ENCODE measurements at regions not wholly inside any gene's neighbourhood (a gene's known extent, or its start where the extent isn't known, plus 50 kb on each side); places are given as distances from the start of the nearest gene placed in this dataset.

DNA sequence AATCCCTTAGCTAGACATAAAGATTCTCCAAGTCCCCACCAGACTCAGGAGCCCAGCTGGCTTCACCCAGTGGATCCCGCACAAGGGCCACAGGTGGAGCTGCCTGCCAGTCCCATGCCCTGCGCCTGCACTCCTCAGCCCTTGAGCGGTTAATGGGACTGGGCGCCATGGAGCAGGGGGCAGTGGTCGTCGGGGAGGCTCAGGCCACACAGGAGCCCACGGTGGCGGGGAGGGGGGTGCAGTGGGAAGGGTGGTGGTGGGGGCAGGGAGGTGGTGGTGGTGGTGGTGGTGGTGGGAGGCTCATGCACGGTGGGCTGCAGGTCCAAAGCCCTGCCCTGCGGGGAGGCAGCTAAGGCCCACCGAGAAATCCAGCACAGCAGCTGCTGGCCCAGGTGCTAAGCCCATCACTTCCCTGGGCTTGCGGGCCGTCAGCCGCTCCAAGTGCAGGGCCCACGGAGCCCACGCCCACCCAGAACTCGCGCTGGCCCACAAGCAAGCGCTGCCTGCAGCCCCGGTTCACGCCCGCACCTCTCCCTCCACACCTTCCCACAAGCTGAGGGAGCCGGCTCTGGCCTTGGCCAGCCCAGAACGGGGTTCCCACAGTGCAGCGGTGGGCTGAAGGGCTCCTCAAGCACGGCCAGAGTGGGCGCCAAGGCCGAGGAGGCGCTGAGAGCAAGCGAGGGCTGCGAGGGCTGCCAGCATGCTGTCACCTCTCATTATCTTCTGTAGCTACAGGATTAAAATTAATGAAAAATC, 732.5 kb upstream of the POM121L12 start:
- DNase-seq (ENCODE audit: low read depth): no peak
- H3K4me3 ChIP-seq (ENCODE audit: low read depth, low read length): no peak overlapping the region
- TF ChIP-seq, protein P1, sequence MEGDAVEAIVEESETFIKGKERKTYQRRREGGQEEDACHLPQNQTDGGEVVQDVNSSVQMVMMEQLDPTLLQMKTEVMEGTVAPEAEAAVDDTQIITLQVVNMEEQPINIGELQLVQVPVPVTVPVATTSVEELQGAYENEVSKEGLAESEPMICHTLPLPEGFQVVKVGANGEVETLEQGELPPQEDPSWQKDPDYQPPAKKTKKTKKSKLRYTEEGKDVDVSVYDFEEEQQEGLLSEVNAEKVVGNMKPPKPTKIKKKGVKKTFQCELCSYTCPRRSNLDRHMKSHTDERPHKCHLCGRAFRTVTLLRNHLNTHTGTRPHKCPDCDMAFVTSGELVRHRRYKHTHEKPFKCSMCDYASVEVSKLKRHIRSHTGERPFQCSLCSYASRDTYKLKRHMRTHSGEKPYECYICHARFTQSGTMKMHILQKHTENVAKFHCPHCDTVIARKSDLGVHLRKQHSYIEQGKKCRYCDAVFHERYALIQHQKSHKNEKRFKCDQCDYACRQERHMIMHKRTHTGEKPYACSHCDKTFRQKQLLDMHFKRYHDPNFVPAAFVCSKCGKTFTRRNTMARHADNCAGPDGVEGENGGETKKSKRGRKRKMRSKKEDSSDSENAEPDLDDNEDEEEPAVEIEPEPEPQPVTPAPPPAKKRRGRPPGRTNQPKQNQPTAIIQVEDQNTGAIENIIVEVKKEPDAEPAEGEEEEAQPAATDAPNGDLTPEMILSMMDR (IDR thresholded peaks at IDR 0.05; ENCODE audit: insufficient read depth, low read depth, low read length, missing control alignments): no peak

DNA sequence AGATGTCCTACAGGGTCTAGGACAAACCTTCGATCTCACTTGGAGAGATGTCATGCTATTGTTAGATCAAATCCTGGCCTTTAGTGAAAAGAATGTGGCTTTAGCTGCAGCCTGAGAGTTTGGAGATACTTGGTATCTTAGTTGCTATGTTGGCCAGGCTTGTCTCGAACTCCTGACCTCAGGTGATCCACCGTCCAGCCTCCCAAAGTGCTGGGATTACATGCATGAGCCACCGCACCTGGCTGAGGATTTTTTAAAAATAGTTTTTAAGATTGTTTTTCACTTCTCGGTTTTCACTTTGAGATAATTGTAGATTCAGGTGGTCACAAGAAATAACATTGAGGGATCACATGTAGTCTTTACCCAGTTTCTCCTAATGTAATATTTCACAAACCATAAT, 738.3 kb upstream of the POM121L12 start:
- TF ChIP-seq, protein P1 (IDR thresholded peaks at IDR 0.05; ENCODE audit: insufficient read depth, low read depth, low read length, missing control alignments): no peak
- DNase-seq (ENCODE audit: low read depth): no peak
- no peak overlapping the region for H3K4me3 ChIP-seq (ENCODE audit: low read depth, low read length)

DNA sequence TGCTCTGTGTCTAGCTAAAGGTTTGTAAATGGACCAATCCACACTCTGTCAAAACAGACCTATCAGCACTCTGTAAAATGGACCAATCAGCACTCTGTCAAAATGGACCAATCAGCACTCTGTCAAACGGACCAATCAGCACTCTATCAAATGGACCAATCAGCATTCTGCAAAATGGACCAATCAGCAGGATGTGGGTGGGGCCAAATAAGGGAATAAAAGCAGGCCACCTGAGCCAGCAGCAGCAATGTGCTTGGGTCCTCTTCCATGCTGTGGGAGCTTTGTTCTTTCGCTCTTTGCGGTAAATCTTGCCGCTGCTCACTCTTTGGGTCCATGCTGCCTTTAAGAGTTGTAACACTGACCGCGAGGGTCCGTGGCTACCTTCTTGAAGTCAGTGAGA, 740.5 kb upstream of the POM121L12 start:
- TF ChIP-seq, protein P1 (IDR thresholded peaks at IDR 0.05; ENCODE audit: insufficient read depth, low read depth, low read length, missing control alignments): no peak
- no peak for DNase-seq (ENCODE audit: low read depth)
- no peak overlapping the region for H3K4me3 ChIP-seq (ENCODE audit: low read depth, low read length)

DNA sequence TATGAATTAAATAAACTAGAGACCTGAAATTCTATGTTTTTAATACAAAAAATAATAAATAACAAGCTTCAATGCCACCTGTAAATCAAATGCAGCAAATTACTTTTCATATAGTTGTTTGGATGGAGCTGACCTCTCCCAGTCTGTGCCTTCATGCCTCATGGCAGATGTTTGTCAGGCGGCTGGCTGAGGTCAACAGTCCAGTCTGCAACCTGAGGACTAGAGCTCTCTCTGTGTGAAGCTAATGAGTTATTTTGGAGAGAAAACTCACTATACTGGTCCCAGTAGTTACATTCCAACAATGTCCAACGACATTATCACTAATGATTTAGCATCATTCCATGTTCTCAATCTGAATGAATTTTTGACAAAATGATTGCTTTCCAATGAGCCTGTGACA, 746.2 kb upstream of the POM121L12 start:
- DNase-seq (ENCODE audit: low read depth): no peak
- TF ChIP-seq, protein P1 (IDR thresholded peaks at IDR 0.05; ENCODE audit: insufficient read depth, low read depth, low read length, missing control alignments): no peak
- H3K4me3 ChIP-seq (ENCODE audit: low read depth, low read length): no peak overlapping the region

DNA sequence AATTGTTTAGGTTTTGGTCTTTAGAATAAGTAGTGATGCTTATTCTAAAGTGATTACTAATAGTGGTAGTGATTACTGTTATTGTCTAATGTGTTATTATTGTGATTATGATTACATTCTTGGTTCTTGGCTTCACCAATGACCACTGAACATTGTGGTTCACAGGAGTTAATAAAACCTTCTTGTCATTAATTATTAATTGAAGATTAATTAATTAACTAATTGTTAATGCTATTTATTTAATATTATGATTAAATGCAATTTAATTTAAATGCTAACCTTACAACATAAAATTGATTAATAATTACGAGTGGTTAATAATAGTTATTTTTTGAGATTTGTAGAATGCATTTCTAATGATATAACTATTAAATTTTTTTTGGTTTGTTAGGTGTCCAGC, 747.7 kb upstream of the POM121L12 start:
- DNase-seq (ENCODE audit: low read depth): no peak
- TF ChIP-seq, protein P1 (IDR thresholded peaks at IDR 0.05; ENCODE audit: insufficient read depth, low read depth, low read length, missing control alignments): no peak
- H3K4me3 ChIP-seq (ENCODE audit: low read depth, low read length): no peak overlapping the region

DNA sequence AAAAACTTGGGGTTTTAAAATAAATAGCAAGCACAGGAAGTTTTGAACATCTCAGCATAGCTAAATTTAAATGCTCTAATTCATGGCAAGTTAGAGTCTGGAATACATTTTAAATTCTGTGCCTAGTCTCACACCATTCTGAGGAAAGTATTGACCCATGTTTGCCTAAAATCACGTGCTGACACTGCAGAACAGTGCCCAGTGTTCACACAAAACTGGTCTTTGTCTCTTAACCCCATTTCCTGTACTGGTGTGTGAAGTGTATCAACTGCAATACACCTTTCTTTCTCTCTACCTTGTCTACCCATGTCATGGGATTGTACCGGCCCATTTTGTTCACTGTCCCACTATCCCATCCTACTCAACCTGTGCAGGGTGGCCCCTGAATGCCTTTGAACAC, 749.7 kb upstream of the POM121L12 start:
- no peak overlapping the region for H3K4me3 ChIP-seq (ENCODE audit: low read depth, low read length)
- DNase-seq (ENCODE audit: low read depth): no peak
- TF ChIP-seq, protein P1 (IDR thresholded peaks at IDR 0.05; ENCODE audit: insufficient read depth, low read depth, low read length, missing control alignments): no peak

DNA sequence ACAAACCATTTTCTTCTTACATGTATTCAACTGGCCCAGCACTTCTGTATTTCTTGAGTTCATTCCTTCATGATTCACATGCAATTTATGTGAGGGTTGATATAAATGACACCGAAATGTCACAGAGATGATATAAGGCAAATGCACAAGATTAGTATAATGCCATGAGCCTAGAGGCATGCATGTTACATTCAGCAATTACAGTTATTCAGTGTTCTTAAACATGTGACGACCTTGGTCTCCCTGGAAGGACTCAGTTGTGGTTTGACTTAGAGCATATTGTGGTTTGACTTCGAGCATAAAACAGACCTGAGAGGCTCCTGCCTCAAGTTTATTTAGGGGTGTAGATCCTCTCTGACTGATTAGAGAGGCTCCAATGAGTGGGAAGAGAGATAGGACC, 752.1 kb upstream of the POM121L12 start:
- no peak for DNase-seq (ENCODE audit: low read depth)
- no peak overlapping the region for H3K4me3 ChIP-seq (ENCODE audit: low read depth, low read length)
- TF ChIP-seq, protein P1 (IDR thresholded peaks at IDR 0.05; ENCODE audit: insufficient read depth, low read depth, low read length, missing control alignments): no peak

All from GM12865 (cell line).